ENCODE measurements at regions not wholly inside any gene's neighbourhood (a gene's known extent, or its start where the extent isn't known, plus 50 kb on each side); places are given as distances from the start of the nearest gene placed in this dataset.
A peak's percentile ranks its signal among the peaks of the same experiment; 100 is the strongest.

- no peak for DNase-seq
These were observed 73.0 kb upstream of the LGALSL start for GRCh38 chr2:64380853-64381527.

- DNase-seq = no peak
These were observed 70.9 kb upstream of the LGALSL start for GRCh38 chr2:64383016-64383591.

DNA sequence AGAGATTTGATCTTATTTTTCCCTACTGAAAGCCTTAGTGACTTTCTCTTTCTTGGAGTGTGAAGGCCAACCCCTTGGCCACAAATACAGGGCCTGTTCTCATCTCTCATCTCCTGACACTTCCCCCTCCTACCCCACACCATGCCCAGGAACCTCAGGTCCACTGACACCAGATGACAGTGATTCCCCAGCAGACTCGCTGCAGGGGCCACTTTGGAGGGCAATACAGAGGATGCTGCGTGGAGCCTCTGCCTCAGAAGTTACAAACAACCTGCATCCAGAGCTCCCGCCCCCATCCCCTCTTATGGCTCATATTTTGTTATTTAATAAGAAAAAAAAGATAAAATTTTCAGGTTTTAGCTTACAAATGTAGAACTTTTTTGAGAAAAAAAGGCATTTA lies 70.1 kb upstream of the LGALSL start:
- no peak for DNase-seq

- no peak for DNase-seq
These were observed 67.3 kb upstream of the LGALSL start for GRCh38 chr2:64386676-64387075.

GRCh38 chr2:64390586-64390985 lies 63.4 kb upstream of the LGALSL start:
- no peak for DNase-seq

GRCh38 chr2:64391424-64391823 lies 62.5 kb upstream of the LGALSL start:
- no peak for DNase-seq

GRCh38 chr2:64391940-64392339 lies 62.0 kb upstream of the LGALSL start:
- no peak for DNase-seq

GRCh38 chr2:64392529-64392928 lies 61.4 kb upstream of the LGALSL start:
- no peak for DNase-seq

DNA sequence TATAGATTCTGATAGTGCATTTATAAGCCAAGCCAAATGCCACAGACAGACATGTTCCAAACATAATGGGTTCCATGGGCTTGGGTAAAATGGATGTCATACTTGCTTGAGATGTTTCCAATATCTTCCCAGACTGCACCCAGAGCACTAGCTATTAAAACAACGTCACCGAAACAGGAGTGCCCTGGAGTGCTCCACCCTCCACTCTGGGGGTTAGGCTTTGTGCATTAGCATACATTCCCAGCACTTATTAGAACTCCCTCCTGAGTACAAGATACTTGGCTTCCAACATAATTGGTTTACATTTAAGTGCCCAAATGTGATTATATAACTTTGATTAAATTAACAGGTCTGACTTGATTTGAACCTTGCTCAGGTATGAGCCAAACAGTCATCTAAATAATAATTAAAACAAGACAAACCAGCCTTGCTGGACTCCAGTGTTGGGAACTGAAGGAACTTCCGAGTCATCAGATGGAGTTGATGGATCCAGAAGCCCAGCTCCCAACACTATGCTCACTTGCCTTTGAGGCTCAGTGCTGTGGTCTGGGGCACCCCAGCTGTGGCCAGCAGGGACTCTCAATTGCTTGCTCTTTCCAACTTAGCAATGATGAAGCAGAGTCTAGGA lies 60.5 kb upstream of the LGALSL start:
- DNase-seq = no peak

GRCh38 chr2:64394153-64394552 lies 59.8 kb upstream of the LGALSL start:
- DNase-seq = no peak

- no peak for DNase-seq
These were observed 58.0 kb upstream of the LGALSL start for GRCh38 chr2:64396001-64396400.

DNA sequence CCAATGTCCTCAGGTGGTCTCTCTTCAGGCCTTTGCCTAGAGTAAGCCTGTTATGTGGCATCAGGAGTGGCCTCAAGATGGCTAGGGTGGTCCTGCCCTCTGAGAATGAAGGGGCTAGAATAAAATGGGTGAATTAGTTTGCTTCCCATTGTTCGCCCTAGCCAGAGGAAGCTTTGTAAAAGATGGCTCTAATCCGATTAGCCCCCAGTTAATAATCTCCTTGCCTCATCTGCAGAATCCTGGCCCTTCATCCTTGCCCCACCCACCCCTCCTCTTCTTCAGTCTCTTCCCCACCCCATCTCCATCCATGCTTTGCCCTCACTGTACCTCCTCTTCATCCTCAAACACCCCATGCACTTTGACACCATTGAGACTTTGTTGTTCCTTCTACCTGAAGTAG lies 57.4 kb upstream of the LGALSL start:
- no peak for DNase-seq

- DNase-seq = no peak
These were observed 55.3 kb upstream of the LGALSL start for GRCh38 chr2:64398516-64399129.

DNA sequence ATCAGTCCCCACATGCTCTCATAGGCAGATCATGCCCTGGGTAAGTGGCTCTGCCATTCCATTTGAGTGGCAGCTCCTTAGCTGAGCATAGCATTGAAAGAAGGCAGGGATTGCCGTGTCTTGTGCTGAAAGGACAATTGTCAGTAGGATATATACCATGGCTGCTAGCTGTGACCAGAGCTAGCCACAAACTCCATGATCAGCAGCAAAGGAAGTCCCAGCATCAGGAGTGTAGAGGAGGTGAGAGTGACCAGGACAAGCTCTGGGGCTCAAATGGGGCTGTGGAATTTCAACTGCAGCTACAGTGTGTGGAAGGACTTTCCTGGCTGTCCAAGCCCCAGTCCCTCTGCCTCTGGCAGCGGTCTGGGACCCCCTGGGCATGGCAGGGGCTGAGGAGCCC lies 54.4 kb upstream of the LGALSL start:
- no peak for DNase-seq

DNA sequence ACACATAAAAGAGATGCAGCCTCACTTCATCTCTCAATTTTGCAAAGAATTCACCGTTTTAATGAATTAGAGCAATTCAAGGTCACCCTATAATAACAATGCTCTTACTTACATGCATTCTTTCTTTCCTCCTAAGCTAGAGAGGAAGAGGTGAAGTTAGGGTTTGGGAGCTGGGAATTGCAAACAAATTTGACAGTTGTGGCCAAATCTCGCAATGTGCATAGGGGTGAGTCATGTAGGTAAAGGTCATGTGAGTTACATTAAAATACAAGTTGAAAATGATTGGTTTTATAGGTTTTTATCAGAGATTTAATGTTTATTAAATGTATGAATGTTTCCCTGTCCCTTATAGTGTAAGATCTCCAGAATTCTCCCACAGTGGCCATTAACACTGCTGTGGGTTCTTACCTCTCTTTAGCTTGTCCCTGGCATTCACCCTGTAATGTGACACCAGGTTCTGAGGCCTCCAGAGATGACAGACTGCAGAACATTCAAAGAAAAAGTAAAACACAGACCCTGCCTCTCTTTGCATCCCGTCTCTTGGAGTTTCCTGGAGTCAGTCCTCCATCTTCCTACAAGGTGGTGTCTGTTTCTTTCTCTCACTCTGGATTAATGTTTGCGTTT lies 53.7 kb upstream of the LGALSL start:
- DNase-seq = no peak

- DNase-seq = no peak
These were observed 53.0 kb upstream of the LGALSL start for GRCh38 chr2:64400733-64401528.

DNA sequence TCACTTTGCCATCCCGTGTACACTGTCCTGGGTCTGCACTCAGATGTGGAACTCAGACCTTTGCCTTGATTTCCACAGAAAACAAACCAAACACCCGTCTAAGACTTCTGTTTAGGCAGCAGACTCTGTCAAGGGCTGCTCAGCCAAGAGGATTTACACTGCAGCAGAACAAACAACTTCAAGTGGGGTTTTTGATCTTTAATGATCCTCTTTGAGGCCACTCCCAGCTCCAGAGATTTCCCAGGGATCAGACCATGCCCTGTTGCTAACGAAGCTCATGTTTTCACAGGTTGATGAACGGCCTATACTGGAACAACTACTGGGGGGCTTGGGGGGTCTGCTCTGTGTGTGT lies 52.5 kb upstream of the LGALSL start:
- DNase-seq = no peak

- DNase-seq = no peak
These were observed 51.1 kb upstream of the LGALSL start for GRCh38 chr2:64402876-64403275.

DNA sequence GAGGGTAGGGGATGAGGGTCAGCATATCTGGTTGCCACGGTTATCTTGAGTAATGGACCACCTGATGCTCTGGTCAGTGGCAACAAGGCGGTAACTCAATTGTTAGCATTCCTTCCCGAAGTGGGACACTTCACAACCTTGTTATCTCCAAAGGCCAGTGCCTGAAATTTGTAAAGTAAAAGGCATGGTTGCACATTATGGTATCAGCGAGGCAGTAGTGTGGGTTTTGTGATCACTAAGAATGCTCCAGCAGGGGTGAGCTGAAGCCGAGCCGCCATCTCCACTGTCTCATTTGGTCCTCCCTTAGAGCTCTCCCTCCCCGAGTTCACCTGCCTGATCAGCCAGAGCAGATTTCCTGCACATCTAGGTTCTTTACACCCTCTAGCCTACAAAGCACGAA lies 50.5 kb upstream of the LGALSL start:
- DNase-seq = no peak

DNA sequence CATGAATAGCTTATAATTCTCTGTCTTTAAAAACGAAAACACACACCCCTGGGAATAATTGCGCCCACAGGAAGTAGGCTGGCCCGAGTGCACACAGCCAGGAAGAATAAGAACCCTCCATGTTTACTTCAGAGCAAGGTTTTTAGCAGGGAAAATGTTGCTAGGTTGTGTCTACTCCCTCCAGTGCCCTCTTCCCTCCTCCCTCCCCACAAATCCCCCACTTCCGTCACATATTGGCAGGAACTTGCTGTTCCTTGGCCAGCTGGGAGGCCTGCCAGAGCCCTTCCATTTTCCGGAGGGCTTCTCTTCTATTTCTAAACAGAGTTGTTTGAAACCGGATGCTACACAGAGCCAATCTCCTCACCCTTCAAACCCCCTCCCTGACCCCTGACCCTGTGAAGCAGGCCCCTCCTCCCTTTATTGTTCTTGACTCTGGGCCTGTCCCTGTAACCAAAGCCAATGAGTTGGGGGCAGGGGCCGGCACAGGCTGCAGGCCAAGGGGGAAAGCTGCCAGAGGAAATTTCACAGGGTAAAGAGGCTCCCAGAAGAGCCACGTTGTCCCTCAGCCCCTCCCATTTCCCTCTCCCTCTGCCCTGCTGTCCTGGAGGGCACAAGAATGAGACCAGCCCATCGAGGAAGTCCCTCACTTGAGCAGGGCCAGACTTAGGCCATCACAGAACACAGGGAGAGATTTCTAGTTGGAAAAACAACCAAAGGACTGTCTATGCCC lies 49.8 kb upstream of the LGALSL start:
- peak; percentile 7 for DNase-seq
